B cell (primary cell): ENCODE measurements at regions not wholly inside any gene's neighbourhood (a gene's known extent, or its start where the extent isn't known, plus 50 kb on each side); places are given as distances from the start of the nearest gene placed in this dataset.

ENCODE experiments used
- ATAC-seq: fragments of 200-7000 bp; cut with Tn5 transposase; one replicate; pipeline ENCODE4 v1.10.0; 2021; ENCODE audit warnings: low read depth, mild to moderate bottlenecking, moderate number of reproducible peaks, moderate library complexity
- CTCF ChIA-PET: fragments of 350-600 bp; sonication (Branson Sonifier 250); formaldehyde crosslinking; loops from one replicate; lab custom pipeline; 2021; ENCODE audit warnings: antibody characterized with exemption, inconsistent platforms; lab: Charles Lee
- POLR2A ChIA-PET: fragments of 350-600 bp; sonication (Branson Sonifier 250); formaldehyde crosslinking; loops from one replicate; lab custom pipeline; 2021; ENCODE audit warnings: antibody characterized with exemption; lab: Charles Lee
- DNase-seq: peaks from one replicate; pipeline ENCODE4 v3.0.0; 2013
- H2AFZ ChIP-seq: 2 replicates; pipeline ENCODE4 v1.6.1; 2012; ENCODE audit warnings: mild to moderate bottlenecking, low read depth, low read length; ENCODE audit not compliant: insufficient read depth, poor library complexity, severe bottlenecking
- H3K27ac ChIP-seq, 2 donors: 1 replicate in 1 of 2; 2 replicates in 1 of 2; pipeline ENCODE4 v1.5.1; 2012 to 2013; ENCODE audit warnings: low read length in 2 of 2, mild to moderate bottlenecking in 2 of 2, moderate library complexity in 1 of 2
- H3K27me3 ChIP-seq, 4 experiments: fragments of 200-600 bp in 1 of 4; sonication (generic) in 1 of 4; replicated peaks in 1 of 4; 1 replicate in 2 of 4; 2 replicates in 2 of 4; pipeline versions ENCODE4 v1.6.1 to v1.7.0; 2013 to 2016; ENCODE audit warnings: low read length in 3 of 4, mild to moderate bottlenecking in 2 of 4, mixed read lengths in 1 of 4, moderate library complexity in 1 of 4; ENCODE audit not compliant: insufficient read depth in 4 of 4, control insufficient read depth in 3 of 4; ENCODE audit errors: control extremely low read depth in 1 of 4
- H3K36me3 ChIP-seq, 2 experiments: replicated peaks in 1 of 2; 1 replicate in 1 of 2; 2 replicates in 1 of 2; pipeline versions ENCODE4 v1.6.1 to v1.7.1; 2013; ENCODE audit warnings: low read length in 1 of 2; ENCODE audit not compliant: insufficient read depth in 2 of 2, control insufficient read depth in 1 of 2; ENCODE audit errors: control extremely low read depth in 1 of 2, extremely low read depth in 1 of 2
- H3K4me1 ChIP-seq, 2 donors: fragments of 200-600 bp in 1 of 2; sonication (generic) in 1 of 2; 1 replicate in 1 of 2; 2 replicates in 1 of 2; pipeline versions ENCODE4 v1.5.1 to v1.6.1; 2013 to 2017; ENCODE audit warnings: low read length in 2 of 2; ENCODE audit not compliant: control insufficient read depth in 2 of 2, insufficient read depth in 2 of 2
- H3K4me2 ChIP-seq: replicated peaks from 2 replicates; pipeline ENCODE3; 2012; ENCODE audit warnings: mild to moderate bottlenecking, low read depth, low read length; ENCODE audit not compliant: poor library complexity, severe bottlenecking
- H3K4me3 ChIP-seq, 5 experiments: fragments of 200-600 bp in 1 of 5; sonication (generic) in 1 of 5; 1 replicate in 3 of 5; 2 replicates in 2 of 5; pipeline versions ENCODE4 v1.5.1 to v1.7.0; 2011 to 2016; ENCODE audit warnings: low read length in 4 of 5, mild to moderate bottlenecking in 4 of 5, low read depth in 2 of 5, control low read depth in 1 of 5, moderate library complexity in 1 of 5; ENCODE audit not compliant: insufficient read depth in 1 of 5; ENCODE audit errors: control extremely low read depth in 1 of 5, extremely low read depth in 1 of 5
- H3K79me2 ChIP-seq: fragments of 200-600 bp; sonication (generic); one replicate; pipeline ENCODE4 v1.6.0; 2016; ENCODE audit warnings: low read length; ENCODE audit not compliant: control insufficient read depth, insufficient read depth
- H3K9ac ChIP-seq: fragments of 200-600 bp; sonication (generic); 2 replicates; pipeline ENCODE4 v1.6.1; 2017; ENCODE audit warnings: mild to moderate bottlenecking, low read length, moderate library complexity
- H3K9me3 ChIP-seq, 3 donors: one replicate each; pipeline versions ENCODE4 v1.6.1 to v1.7.1; 2013; ENCODE audit warnings: low read length in 2 of 3; ENCODE audit not compliant: control insufficient read depth in 2 of 3, insufficient read depth in 1 of 3; ENCODE audit errors: control extremely low read depth in 1 of 3
- H4K20me1 ChIP-seq: 2 replicates; pipeline ENCODE4 v1.6.0; 2012; ENCODE audit warnings: mild to moderate bottlenecking, low read length; ENCODE audit not compliant: insufficient read depth, control insufficient read depth, poor library complexity, severe bottlenecking
- H3K27ac Mint-ChIP-seq: one replicate; pipeline ENCODE4 v1.8.0; 2021; ENCODE audit warnings: mixed read lengths
- H3K27me3 Mint-ChIP-seq: one replicate; pipeline ENCODE4 v1.8.0; 2021; ENCODE audit warnings: mixed read lengths
- H3K4me1 Mint-ChIP-seq: one replicate; pipeline ENCODE4 v1.8.0; 2021; ENCODE audit warnings: mixed read lengths
- H3K4me3 Mint-ChIP-seq: one replicate; pipeline ENCODE4 v1.8.0; 2021; ENCODE audit warnings: mixed read lengths
- H3K9me3 Mint-ChIP-seq: one replicate; pipeline ENCODE4 v1.8.0; 2022; ENCODE audit warnings: mixed read lengths; ENCODE audit not compliant: insufficient read depth
- CTCF ChIP-seq: fragments of 200-600 bp; IDR thresholded peaks from one replicate; pipeline ENCODE4 v1.8.0; 2022; ENCODE audit warnings: antibody characterized with exemption, mild to moderate bottlenecking
- EZH2 ChIP-seq: IDR thresholded peaks from 2 replicates; pipeline ENCODE4 v1.6.1; 2012; ENCODE audit warnings: borderline replicate concordance, low read depth, mild to moderate bottlenecking, moderate library complexity, low read length; ENCODE audit not compliant: insufficient read depth, poor library complexity, severe bottlenecking
- WGBS: methylation state at CpG from one replicate; pipeline ENCODE4 v1.1.5; 2013; ENCODE audit warnings: missing lambda C conversion rate; ENCODE audit not compliant: insufficient coverage; 5-methylcytosine and 5-hydroxymethylcytosine counted together
- intact Hi-C: fragments of 100-400 bp; cut with micrococcal nuclease; formaldehyde crosslinking; loops from one replicate; pipeline ENCODE4 v1.10.0; 2022

GRCh38 chr4:162984621-162985020, 182.1 kb downstream of the NAF1 start:
- Mint-ChIP-seq H3K27ac (no peak overlapping the region), H3K27me3 (peaks cover 3% of the 10 kb centered on the region), H3K4me1 (no peaks in the 10 kb centered on the region), H3K9me3 (peaks cover 3% of the 10 kb centered on the region), H3K4me3 (no peak overlapping the region)
- Histone ChIP-seq H3K4me2 (no peak overlapping the region), H4K20me1 (no peaks in the 10 kb centered on the region), H3K9ac (no peak overlapping the region), H3K4me1 (no peaks in the 10 kb centered on the region), H3K9me3 (peaks cover 0 to 8% (median 0%) of the 10 kb centered on the region in 3 donors), H3K4me3 (no peak overlapping the region), H3K27ac (no peak overlapping the region), H3K79me2 (no peaks in the 10 kb centered on the region), H2AFZ (no peak overlapping the region), H3K27me3 (no peaks in the 10 kb centered on the region), H3K36me3 (no peaks in the 10 kb centered on the region)
- DNase-seq: no peak
- ATAC-seq: no peak
- WGBS: 83% methylated on average over 18 of the region's 18 CpGs
- ChIA-PET CTCF (no interaction called here), POLR2A (no interaction called here)
- intact Hi-C loops: no loop called here
- TF ChIP-seq CTCF (no peak), EZH2 (no peak)

GRCh38 chr4:162981823-162982222, 184.9 kb downstream of the NAF1 start:
- Histone ChIP-seq H3K4me2 (no peak overlapping the region), H3K9ac (no peak overlapping the region), H3K4me1 (no peaks in the 10 kb centered on the region), H2AFZ (no peak overlapping the region), H3K27ac (no peak overlapping the region), H3K36me3 (no peaks in the 10 kb centered on the region), H3K79me2 (no peaks in the 10 kb centered on the region), H4K20me1 (no peaks in the 10 kb centered on the region), H3K27me3 (no peaks in the 10 kb centered on the region), H3K4me3 (no peak overlapping the region), H3K9me3 (peaks cover 0 to 8% (median 0%) of the 10 kb centered on the region in 3 donors)
- Mint-ChIP-seq H3K9me3 (peaks cover 3% of the 10 kb centered on the region), H3K4me1 (no peaks in the 10 kb centered on the region), H3K27ac (no peak overlapping the region), H3K27me3 (peaks cover 3% of the 10 kb centered on the region), H3K4me3 (no peak overlapping the region)
- POLR2A ChIA-PET: no interaction called here
- CTCF ChIA-PET: no interaction called here
- no peak for ATAC-seq
- WGBS: 80% methylated on average over 1 of the region's 2 CpGs
- DNase-seq: no peak
- intact Hi-C loops: no loop called here
- TF ChIP-seq EZH2 (no peak), CTCF (no peak)
